ENCODE measurements at regions not wholly inside any gene's neighbourhood (a gene's known extent, or its start where the extent isn't known, plus 50 kb on each side); places are given as distances from the start of the nearest gene placed in this dataset.

DNA sequence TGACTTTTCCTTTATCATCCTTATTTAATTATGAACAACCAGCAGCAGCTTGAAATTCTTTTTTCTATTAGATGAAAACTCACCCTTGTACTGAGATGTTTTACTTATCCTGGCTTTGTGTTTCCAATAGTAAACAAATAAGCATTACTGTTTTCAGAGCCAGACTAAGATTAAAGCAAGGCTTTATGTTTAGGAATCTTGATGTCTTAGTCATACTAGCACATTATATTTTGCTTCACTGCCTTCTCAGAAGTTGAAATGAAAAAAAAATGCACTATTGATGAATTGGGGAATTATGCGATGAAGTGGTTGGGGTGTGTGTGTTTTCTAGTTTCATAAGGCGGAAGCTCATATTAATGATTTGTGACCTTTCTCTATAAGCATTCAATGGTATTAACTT lies 301.2 kb upstream of the E2F7 start:
- DNase-seq: no peak
- H3K4me3 ChIP-seq (ENCODE audit: low read depth, low read length): no peak overlapping the region
- H2BK5ac ChIP-seq (ENCODE audit: low read depth, low read length, poor library complexity): no peak overlapping the region
- no peak overlapping the region for H3K4ac ChIP-seq (ENCODE audit: low read depth, low read length)
- H3K23ac ChIP-seq (ENCODE audit: low read length): no peak overlapping the region
- no peaks in the 10 kb centered on the region for H3K27me3 ChIP-seq (ENCODE audit: insufficient read depth, low read length)
- no peak overlapping the region for H4K8ac ChIP-seq (ENCODE audit: low read depth, low read length)
- H3K4me2 ChIP-seq (ENCODE audit: low read length): no peak overlapping the region
- no peak overlapping the region for H2AK5ac ChIP-seq (ENCODE audit: low read length)
- H2BK12ac ChIP-seq (ENCODE audit: low read length): no peak overlapping the region
- no peak overlapping the region for H4K12ac ChIP-seq (ENCODE audit: low read depth, low read length)
- H4K91ac ChIP-seq (ENCODE audit: low read depth, low read length): no peak overlapping the region
- whole genome bisulfite sequencing (ENCODE audit: extremely low coverage, insufficient coverage, insufficient read length): 100% methylated on average over 2 of the region's 2 CpGs
- no peak overlapping the region for H3K14ac ChIP-seq (ENCODE audit: low read length)
- H3K27ac ChIP-seq (ENCODE audit: low read depth, low read length): no peak overlapping the region
- no peaks in the 10 kb centered on the region for H3K79me2 ChIP-seq (ENCODE audit: control insufficient read depth, insufficient read depth, low read length, poor library complexity)
- no peak overlapping the region for H2BK120ac ChIP-seq (ENCODE audit: insufficient read depth, low read length, poor library complexity)
- H3K4me1 ChIP-seq (ENCODE audit: control insufficient read depth in 1 of 2, insufficient read depth in 2 of 2, low read length in 2 of 2): no peaks in the 10 kb centered on the region
- H3K9ac ChIP-seq (ENCODE audit: low read length): no peak overlapping the region
- no peak overlapping the region for H2AFZ ChIP-seq (ENCODE audit: insufficient read depth, low read length, poor library complexity)
- no peaks in the 10 kb centered on the region for H3K36me3 ChIP-seq (ENCODE audit: control insufficient read depth in 1 of 2, insufficient read depth in 2 of 2, low read length in 2 of 2)
- H3K79me1 ChIP-seq (ENCODE audit: low read length): no peaks in the 10 kb centered on the region
- no peaks in the 10 kb centered on the region for H3K9me3 ChIP-seq (ENCODE audit: insufficient read depth, low read depth, low read length)
- no peak overlapping the region for H3K18ac ChIP-seq (ENCODE audit: low read length)

DNA sequence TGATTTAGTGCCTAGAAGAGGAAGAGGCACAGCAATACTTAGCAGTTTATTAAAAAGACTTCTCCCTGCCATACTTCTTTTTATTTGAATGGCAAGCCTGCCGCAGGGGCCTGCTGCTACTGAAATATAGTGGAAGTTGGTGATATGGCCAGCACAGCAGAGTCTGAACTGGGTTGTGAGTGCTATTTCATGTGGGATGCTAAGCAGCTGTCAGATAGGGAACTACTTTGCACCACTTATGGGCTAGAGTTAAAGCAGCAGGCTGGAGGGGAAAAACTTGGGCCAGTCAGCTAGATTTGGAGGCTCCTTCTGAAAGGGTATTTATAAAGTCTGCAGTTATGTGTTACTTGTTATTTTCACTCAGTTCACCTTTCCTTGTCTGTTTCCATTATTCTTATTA lies 299.0 kb upstream of the E2F7 start:
- Histone ChIP-seq H2AFZ (ENCODE audit: insufficient read depth, low read length, poor library complexity) (no peak overlapping the region), H4K91ac (ENCODE audit: low read depth, low read length) (no peak overlapping the region), H3K36me3 (ENCODE audit: control insufficient read depth in 1 of 2, insufficient read depth in 2 of 2, low read length in 2 of 2) (no peaks in the 10 kb centered on the region), H3K79me1 (ENCODE audit: low read length) (no peaks in the 10 kb centered on the region), H3K14ac (ENCODE audit: low read length) (no peak overlapping the region), H4K8ac (ENCODE audit: low read depth, low read length) (no peak overlapping the region), H3K9me3 (ENCODE audit: insufficient read depth, low read depth, low read length) (no peaks in the 10 kb centered on the region), H3K4me2 (ENCODE audit: low read length) (no peak overlapping the region), H3K4ac (ENCODE audit: low read depth, low read length) (no peak overlapping the region), H2BK5ac (ENCODE audit: low read depth, low read length, poor library complexity) (no peak overlapping the region), H2AK5ac (ENCODE audit: low read length) (no peak overlapping the region), H3K18ac (ENCODE audit: low read length) (no peak overlapping the region), H3K27ac (ENCODE audit: low read depth, low read length) (no peak overlapping the region), H2BK120ac (ENCODE audit: insufficient read depth, low read length, poor library complexity) (no peak overlapping the region), H2BK12ac (ENCODE audit: low read length) (no peak overlapping the region), H3K4me3 (ENCODE audit: low read depth, low read length) (no peak overlapping the region), H3K27me3 (ENCODE audit: insufficient read depth, low read length) (no peaks in the 10 kb centered on the region), H3K9ac (ENCODE audit: low read length) (no peak overlapping the region), H3K79me2 (ENCODE audit: control insufficient read depth, insufficient read depth, low read length, poor library complexity) (no peaks in the 10 kb centered on the region), H3K4me1 (ENCODE audit: control insufficient read depth in 1 of 2, insufficient read depth in 2 of 2, low read length in 2 of 2) (no peaks in the 10 kb centered on the region), H3K23ac (ENCODE audit: low read length) (no peak overlapping the region), H4K12ac (ENCODE audit: low read depth, low read length) (no peak overlapping the region)
- no CpG with 5 or more reads among the region's 1 CpG for WGBS (ENCODE audit: extremely low coverage, insufficient coverage, insufficient read length)
- no peak for DNase-seq

DNA sequence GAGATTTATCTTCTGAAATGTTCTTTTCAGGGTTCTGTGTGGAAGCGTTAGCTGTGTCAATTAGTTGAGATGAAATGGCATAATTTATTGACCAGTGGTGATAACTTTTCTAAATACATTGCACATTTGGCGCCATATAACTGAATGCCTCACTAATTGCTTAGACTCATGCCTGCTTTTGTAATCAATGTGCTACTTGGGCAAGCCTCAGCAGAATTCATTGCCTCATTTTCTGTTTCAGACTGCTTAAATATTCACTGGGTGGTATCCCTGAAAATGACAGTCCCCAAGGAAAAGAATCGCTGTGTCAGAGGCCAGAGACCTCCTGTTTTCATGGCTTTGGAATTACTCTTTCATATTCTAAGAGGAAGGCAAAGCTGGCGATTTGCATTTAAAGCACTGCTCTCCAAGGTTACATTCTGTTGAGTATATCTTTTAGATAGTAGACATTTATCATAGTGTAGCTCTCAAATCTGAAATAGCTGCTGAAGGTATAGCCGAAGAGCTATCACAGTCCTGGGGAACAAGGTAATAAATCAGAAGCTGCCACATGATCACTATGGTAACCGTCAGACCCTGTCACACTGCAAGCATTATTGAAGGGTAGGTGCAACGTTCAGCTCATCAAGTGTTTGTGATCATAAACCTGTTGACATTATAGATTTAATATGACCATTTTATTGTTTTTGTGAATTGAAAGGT lies 297.3 kb upstream of the E2F7 start:
- no peak for DNase-seq
- H3K9me3 ChIP-seq (ENCODE audit: insufficient read depth, low read depth, low read length): no peaks in the 10 kb centered on the region
- H2BK12ac ChIP-seq (ENCODE audit: low read length): no peak overlapping the region
- H4K12ac ChIP-seq (ENCODE audit: low read depth, low read length): no peak overlapping the region
- H2AFZ ChIP-seq (ENCODE audit: insufficient read depth, low read length, poor library complexity): no peak overlapping the region
- no peak overlapping the region for H3K23ac ChIP-seq (ENCODE audit: low read length)
- H3K4me1 ChIP-seq (ENCODE audit: control insufficient read depth in 1 of 2, insufficient read depth in 2 of 2, low read length in 2 of 2): no peaks in the 10 kb centered on the region
- no peaks in the 10 kb centered on the region for H3K79me2 ChIP-seq (ENCODE audit: control insufficient read depth, insufficient read depth, low read length, poor library complexity)
- H3K4ac ChIP-seq (ENCODE audit: low read depth, low read length): no peak overlapping the region
- no peak overlapping the region for H2AK5ac ChIP-seq (ENCODE audit: low read length)
- no CpG with 5 or more reads among the region's 7 CpGs for WGBS (ENCODE audit: extremely low coverage, insufficient coverage, insufficient read length)
- no peak overlapping the region for H3K4me3 ChIP-seq (ENCODE audit: low read depth, low read length)
- H4K8ac ChIP-seq (ENCODE audit: low read depth, low read length): no peak overlapping the region
- no peak overlapping the region for H4K91ac ChIP-seq (ENCODE audit: low read depth, low read length)
- H3K4me2 ChIP-seq (ENCODE audit: low read length): no peak overlapping the region
- no peak overlapping the region for H2BK5ac ChIP-seq (ENCODE audit: low read depth, low read length, poor library complexity)
- no peak overlapping the region for H3K18ac ChIP-seq (ENCODE audit: low read length)
- no peak overlapping the region for H3K9ac ChIP-seq (ENCODE audit: low read length)
- H3K36me3 ChIP-seq (ENCODE audit: control insufficient read depth in 1 of 2, insufficient read depth in 2 of 2, low read length in 2 of 2): no peaks in the 10 kb centered on the region
- H3K14ac ChIP-seq (ENCODE audit: low read length): no peak overlapping the region
- H3K27me3 ChIP-seq (ENCODE audit: insufficient read depth, low read length): no peaks in the 10 kb centered on the region
- H3K79me1 ChIP-seq (ENCODE audit: low read length): no peaks in the 10 kb centered on the region
- no peak overlapping the region for H3K27ac ChIP-seq (ENCODE audit: low read depth, low read length)
- no peak overlapping the region for H2BK120ac ChIP-seq (ENCODE audit: insufficient read depth, low read length, poor library complexity)

DNA sequence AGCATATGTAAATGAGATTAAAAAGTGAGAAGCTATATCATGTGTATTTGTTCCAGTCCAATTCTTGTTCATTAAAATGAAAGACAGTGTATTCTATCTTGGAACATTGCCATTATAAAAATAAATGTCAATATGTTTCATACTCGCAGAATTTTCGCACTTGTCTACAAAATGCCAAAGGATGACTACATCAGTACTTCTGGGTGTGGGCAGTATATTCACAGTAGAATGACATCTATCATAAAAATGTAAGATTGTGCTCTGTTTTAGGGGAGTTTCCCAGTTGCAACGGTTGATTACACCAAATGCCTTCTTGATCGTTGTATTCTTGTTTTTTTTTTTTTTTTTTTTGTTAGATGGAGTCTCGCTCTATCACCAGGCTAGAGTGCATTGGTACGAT lies 292.3 kb upstream of the E2F7 start:
- Histone ChIP-seq H4K91ac (ENCODE audit: low read depth, low read length) (no peak overlapping the region), H2AFZ (ENCODE audit: insufficient read depth, low read length, poor library complexity) (no peak overlapping the region), H3K36me3 (ENCODE audit: control insufficient read depth in 1 of 2, insufficient read depth in 2 of 2, low read length in 2 of 2) (no peaks in the 10 kb centered on the region), H3K18ac (ENCODE audit: low read length) (no peak overlapping the region), H3K79me2 (ENCODE audit: control insufficient read depth, insufficient read depth, low read length, poor library complexity) (no peaks in the 10 kb centered on the region), H2BK5ac (ENCODE audit: low read depth, low read length, poor library complexity) (no peak overlapping the region), H3K14ac (ENCODE audit: low read length) (no peak overlapping the region), H3K4me3 (ENCODE audit: low read depth, low read length) (no peak overlapping the region), H2BK120ac (ENCODE audit: insufficient read depth, low read length, poor library complexity) (no peak overlapping the region), H2AK5ac (ENCODE audit: low read length) (no peak overlapping the region), H4K8ac (ENCODE audit: low read depth, low read length) (no peak overlapping the region), H3K4ac (ENCODE audit: low read depth, low read length) (no peak overlapping the region), H3K9me3 (ENCODE audit: insufficient read depth, low read depth, low read length) (no peaks in the 10 kb centered on the region), H3K23ac (ENCODE audit: low read length) (no peak overlapping the region), H4K12ac (ENCODE audit: low read depth, low read length) (no peak overlapping the region), H3K27ac (ENCODE audit: low read depth, low read length) (no peak overlapping the region), H3K4me1 (ENCODE audit: control insufficient read depth in 1 of 2, insufficient read depth in 2 of 2, low read length in 2 of 2) (no peaks in the 10 kb centered on the region), H2BK12ac (ENCODE audit: low read length) (no peak overlapping the region), H3K79me1 (ENCODE audit: low read length) (no peaks in the 10 kb centered on the region), H3K9ac (ENCODE audit: low read length) (no peak overlapping the region), H3K27me3 (ENCODE audit: insufficient read depth, low read length) (no peaks in the 10 kb centered on the region), H3K4me2 (ENCODE audit: low read length) (no peak overlapping the region)
- WGBS (ENCODE audit: extremely low coverage, insufficient coverage, insufficient read length): no CpG with 5 or more reads among the region's 6 CpGs
- no peak for DNase-seq
